Transverse colon (tissue), 4 donors: ENCODE measurements at regions not wholly inside any gene's neighbourhood (a gene's known extent, or its start where the extent isn't known, plus 50 kb on each side); places are given as distances from the start of the nearest gene placed in this dataset.

Experiments
- EP300 ChIP-seq: sonication (generic); formaldehyde crosslinking; IDR thresholded peaks from one replicate; pipeline ENCODE4 v1.6.1; 2017; ENCODE audit warnings: antibody characterized with exemption, low read depth
- POLR2A ChIP-seq: fragments of 450-650 bp; IDR thresholded peaks from one replicate; pipeline ENCODE4 v1.6.1; 2016; ENCODE audit warnings: antibody characterized with exemption, mild to moderate bottlenecking, moderate library complexity
- POLR2AphosphoS5 ChIP-seq, 3 donors: sonication (generic); formaldehyde crosslinking; IDR thresholded peaks; one replicate each; pipeline ENCODE4 v1.6.1; 2016; ENCODE audit warnings: antibody characterized with exemption in 3 of 3
- TF ChIP-seq, protein P1 (sequence below), 5 experiments: fragments of 200-600 bp in 3 of 5; fragments of 450-650 bp in 2 of 5; sonication (generic) in 3 of 5; IDR thresholded peaks; 1 replicate in 2 of 5; 2 replicates in 3 of 5; pipeline ENCODE4 v1.5.1; 2016 to 2017; ENCODE audit warnings: antibody characterized with exemption in 5 of 5, inconsistent platforms in 3 of 5, mild to moderate bottlenecking in 2 of 5, moderate library complexity in 1 of 5

DNA sequence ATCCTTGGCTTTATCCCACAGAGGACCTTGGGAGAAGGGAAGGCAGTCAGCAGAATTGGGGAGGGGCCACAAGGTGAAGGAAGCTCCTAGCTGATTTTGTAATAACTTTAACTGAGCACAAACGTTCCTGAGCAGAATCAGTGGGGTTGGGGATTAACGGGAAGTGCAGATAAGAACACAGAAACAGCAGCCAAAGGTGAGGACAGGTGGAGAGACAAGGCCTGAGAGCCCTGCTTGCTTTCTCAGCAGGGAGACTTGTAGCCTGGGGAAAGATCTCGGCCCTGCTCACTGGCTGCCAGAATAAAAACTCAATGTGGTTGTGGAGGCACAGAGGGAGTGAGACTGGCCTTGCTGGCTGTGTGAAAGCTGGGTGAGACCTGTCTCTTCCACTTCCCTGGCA is 265.2 kb upstream of the FAT3 start:
- TF ChIP-seq, protein P1, sequence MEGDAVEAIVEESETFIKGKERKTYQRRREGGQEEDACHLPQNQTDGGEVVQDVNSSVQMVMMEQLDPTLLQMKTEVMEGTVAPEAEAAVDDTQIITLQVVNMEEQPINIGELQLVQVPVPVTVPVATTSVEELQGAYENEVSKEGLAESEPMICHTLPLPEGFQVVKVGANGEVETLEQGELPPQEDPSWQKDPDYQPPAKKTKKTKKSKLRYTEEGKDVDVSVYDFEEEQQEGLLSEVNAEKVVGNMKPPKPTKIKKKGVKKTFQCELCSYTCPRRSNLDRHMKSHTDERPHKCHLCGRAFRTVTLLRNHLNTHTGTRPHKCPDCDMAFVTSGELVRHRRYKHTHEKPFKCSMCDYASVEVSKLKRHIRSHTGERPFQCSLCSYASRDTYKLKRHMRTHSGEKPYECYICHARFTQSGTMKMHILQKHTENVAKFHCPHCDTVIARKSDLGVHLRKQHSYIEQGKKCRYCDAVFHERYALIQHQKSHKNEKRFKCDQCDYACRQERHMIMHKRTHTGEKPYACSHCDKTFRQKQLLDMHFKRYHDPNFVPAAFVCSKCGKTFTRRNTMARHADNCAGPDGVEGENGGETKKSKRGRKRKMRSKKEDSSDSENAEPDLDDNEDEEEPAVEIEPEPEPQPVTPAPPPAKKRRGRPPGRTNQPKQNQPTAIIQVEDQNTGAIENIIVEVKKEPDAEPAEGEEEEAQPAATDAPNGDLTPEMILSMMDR (IDR thresholded peaks at IDR 0.05): no peak
- TF ChIP-seq POLR2AphosphoS5 (IDR thresholded peaks at IDR 0.05) (no peak), POLR2A (no peak), EP300 (no peak)
